ENCODE measurements at regions not wholly inside any gene's neighbourhood (a gene's known extent, or its start where the extent isn't known, plus 50 kb on each side); places are given as distances from the start of the nearest gene placed in this dataset.

DNA sequence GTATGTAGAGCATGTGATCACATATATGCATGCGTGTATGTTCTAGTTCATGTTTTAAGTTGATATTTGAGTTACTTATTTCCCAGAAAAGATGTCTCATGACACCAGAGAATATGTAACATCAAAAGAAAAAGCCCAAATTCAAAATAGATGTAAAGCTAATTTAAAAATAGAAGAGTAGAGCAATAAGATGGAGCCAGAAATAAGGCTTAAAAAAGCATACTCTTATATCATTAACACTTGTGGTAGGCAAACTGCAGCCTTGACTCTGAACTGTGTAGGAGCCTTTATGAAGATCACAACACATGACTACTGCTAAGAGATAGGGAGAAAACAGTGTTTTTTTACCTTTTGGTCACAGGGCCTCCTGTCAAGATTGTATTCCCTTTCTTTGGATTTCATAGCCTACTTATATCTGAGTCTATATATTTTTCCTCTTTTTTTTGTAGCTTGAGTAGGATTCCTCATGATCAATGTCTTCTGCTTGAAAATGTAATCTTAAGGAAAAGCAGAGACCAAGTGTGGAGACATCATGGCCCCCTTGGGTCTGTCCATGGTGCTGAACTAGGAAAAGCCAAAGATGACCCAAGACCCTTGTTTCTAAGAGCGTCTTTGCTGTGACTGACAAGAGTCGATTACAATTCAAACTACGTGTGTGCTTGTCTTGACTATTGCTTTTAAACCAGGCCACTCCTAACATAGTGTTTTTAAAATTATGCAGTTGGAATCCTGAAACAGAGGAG lies 390.4 kb downstream of the SHISA9 start:
- no peak for DNase-seq (ENCODE audit: low read depth)

DNA sequence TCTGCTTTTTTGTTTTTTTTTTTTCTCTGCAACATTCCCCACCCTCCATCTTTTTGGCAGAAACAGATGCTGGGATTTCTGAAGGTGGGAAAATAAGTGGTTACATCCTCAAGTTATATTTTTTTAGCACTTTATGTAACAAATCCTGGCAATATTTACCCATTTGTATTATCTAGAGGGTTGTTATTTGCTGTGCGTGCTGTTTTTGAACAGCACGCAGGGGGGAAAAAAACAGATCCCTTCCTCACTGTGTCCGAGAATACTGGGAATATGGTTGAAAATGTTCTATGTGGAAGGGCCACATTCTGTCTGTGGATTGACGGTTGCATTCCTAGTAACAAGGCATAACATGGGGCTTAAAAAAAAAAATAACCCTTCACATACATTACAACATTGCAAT lies 394.8 kb downstream of the SHISA9 start:
- no peak for DNase-seq (ENCODE audit: low read depth)

DNA sequence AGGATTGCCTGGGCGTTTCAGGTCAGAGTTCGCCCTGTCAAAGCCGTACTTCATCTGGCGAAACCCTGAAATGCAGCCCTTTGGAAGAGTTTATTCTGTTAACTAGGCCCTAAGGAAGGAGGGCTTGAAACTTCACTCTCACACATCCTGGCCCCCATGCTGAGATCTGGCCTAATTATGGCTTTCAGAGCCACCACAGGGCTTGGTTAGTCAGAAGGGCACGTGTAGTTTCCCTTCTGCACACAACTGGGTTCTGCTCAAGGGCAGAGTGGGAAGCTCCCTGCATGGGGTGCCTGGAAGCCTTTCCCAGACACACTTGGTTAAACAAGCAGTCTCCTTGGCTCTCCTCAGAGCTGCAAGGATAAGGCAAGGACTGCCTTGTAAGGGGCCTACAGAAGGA lies 397.3 kb downstream of the SHISA9 start:
- no peak for DNase-seq (ENCODE audit: low read depth)

DNA sequence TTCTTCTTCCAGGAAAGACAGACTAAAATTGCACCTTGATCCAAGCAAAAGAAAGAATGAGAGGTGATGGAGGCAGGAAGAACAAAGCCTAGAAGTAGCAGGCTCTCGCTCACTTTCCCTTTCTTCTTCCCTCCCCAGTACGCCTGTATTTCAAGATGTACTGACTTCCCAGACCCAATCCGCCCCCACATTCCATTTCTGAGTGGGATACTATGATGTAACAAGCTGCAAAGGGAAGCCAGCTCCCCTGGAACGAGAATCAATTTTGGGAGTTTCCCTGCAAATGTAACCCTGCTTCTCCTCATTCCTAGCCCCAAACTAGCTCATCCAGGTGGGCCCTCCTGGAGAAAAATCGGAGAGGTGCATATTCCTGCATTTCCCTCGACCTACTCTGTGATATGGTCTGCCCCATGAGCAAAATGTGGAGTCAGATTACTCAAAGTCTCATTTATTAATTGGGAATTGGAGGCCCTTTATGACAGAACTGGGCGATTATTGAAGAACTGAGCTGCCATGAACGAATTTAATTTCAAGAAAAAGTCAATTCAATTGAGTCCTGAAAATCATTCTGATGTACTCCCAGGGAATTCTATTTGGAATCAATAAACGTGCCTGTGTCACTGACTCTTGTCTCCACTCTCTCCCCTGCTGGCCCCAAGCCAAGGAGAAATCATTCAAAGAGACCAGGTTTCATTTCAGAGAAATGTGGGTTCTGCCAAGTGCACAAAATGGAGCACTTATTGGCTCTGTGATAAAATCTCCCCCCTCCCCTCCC lies 398.9 kb downstream of the SHISA9 start:
- DNase-seq (ENCODE audit: low read depth), result no peak

DNA sequence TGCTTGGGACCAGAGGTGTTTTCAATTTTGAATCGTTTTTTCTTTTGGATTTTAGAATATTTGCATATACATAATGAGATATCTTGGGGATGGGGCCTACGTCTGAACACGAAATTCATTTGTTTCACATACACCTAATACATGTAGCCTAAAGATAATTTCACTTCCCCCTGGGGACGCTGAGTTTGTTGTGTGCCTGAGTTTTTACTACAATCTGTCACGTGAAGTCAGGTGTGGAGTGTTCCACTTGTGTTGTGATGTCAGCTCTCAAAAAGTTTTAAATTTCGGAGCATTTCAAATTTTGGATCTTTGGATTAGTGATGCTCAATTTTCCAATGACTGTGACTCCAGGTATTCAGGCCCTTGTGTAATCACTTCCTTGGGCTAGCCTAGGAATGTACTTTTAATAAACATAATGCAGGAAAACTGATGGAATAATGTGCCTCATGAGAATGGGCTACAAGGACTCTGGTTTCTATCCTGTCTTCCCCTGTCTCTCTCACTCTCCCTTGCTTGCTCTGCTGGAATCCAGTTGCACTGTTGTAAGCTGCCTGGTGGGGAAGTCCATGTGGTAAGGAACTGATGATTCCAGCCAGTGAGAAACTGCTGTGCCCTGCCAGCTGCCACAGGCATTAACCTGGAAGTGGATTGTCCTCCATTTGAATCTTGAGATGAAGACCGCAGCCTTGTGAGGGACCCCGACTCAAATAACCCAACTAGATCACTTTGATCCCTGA lies 403.8 kb downstream of the SHISA9 start:
- DNase-seq (ENCODE audit: low read depth), result no peak

DNA sequence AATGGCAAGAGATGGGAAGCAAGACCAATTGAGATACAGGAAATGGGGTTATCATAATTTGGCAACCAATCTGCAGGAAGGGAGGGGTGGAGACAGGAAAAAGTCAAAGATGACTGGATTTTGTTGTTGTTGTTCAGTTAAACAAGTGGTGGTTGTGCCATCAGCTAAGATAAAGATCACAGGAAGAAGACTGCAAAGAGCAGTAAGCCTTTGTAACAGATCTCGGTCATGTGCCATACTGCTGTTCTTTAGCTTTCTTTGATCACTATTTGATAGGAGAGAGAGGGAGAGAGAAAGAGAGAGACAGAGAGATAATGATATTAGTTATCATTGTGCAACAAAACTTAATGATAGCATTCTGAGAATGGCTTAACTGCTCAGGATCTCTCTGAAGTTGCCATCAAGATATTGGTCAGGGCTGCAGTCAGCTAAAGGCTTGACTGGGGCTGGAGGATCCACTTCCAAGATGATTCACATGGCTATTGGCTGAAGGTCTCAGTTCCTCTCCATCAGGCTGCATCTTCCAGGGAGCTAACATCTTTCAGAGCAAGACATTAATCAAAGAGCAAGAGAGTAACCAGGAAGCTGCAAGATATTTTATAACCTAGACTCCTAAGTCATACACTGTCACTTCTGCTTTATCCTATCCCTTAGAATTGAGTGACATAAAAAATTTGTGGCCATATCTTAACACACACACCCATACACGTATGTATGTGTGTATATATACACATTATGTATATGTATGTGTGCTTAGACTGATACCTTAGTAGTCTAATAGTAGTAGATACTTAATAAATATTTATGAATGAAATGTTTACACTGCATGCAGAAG lies 405.0 kb downstream of the SHISA9 start:
- DNase-seq (ENCODE audit: low read depth), result no peak

DNA sequence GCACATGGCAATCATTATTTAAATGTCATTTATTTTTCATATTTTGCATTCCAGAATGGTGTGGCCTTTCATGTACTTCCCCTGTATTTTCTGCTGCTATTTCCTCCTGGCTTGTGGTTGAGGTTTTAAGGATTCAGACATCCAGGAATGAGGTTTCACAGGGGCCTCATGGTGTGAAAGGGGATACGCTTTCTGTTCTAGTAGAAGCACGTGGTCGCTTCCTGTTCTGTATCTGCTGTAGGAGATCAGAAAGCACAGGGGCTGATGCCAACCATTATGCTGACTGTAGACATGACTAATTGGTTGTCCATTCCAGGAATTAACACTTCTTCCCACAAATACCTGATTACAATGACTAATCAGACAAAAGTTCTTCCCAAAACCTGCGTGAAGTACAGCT lies 405.9 kb downstream of the SHISA9 start:
- no peak for DNase-seq (ENCODE audit: low read depth)

DNA sequence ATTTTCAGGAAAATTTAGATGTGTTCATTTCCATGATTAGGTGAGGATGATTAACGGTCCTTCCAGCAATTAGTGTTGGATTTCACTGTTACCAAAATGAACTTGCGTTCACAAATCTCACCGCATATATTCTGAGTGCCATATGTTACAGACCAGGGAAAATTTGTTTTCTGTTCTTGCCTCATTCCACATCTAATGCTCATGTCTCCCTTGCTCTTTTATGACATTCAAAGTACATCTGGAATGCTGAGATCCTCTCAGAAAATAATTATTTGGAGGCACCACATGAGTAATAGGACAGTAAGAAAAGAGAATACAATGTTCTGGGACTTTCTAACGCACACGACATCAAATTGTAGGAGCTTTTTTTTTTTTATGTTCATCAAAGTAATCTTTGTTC lies 406.5 kb downstream of the SHISA9 start:
- no peak for DNase-seq (ENCODE audit: low read depth)

DNA sequence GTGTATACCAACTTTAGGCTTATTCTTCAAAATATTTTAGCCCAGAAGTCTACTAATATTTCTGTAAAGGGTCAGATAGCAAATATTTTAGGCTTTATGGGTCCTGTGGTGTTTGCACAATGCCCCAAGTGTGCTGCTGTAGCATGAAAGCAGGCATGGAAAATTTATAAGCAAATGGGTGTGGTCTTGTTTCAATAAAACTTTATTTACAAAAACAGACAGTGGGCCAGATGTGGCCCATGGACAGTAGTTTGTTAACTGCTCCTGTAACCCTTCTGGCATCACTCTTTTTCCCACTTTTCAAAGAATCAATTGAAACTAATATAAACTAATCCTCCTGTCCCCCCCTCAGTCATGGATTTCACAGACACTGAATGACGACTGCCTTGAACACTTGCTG lies 410.7 kb downstream of the SHISA9 start:
- no peak for DNase-seq (ENCODE audit: low read depth)

DNA sequence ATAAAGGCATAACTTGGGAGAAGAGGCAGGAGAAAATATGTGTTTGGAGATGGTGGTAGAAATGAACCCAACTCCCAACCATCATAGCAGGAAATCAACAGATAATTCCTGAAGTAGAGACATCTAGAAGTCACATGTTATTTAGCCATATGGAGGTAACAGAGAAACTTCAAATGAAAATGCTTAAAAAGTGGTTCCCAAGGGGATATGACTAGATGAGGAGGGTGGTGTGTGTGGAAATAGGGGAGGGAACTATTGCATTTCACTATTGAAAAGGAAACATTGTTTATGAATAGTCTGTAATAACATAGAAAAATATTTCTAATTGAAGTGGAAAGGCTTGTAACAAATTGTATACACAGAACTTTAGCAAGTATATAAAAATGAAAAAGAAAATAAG lies 412.0 kb downstream of the SHISA9 start:
- DNase-seq (ENCODE audit: low read depth), result no peak

DNA sequence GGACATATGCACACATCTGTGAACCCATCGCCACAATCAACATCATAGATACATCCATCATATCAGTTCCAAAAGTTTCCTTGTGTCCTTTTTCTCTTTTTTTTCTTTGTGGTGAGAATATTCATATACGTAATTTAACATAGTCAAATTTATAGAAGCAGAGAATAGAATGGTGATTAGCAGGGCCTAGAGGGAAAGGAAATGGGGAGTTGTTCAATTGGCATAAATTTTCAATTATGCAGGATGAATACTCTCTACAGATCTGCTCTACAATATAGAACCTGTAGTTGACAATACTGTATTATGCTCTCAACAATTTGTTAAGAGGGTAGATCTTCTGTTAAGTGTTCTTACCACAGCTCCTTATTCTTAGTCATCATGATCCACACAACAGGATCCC lies 413.2 kb downstream of the SHISA9 start:
- no peak for DNase-seq (ENCODE audit: low read depth)

DNA sequence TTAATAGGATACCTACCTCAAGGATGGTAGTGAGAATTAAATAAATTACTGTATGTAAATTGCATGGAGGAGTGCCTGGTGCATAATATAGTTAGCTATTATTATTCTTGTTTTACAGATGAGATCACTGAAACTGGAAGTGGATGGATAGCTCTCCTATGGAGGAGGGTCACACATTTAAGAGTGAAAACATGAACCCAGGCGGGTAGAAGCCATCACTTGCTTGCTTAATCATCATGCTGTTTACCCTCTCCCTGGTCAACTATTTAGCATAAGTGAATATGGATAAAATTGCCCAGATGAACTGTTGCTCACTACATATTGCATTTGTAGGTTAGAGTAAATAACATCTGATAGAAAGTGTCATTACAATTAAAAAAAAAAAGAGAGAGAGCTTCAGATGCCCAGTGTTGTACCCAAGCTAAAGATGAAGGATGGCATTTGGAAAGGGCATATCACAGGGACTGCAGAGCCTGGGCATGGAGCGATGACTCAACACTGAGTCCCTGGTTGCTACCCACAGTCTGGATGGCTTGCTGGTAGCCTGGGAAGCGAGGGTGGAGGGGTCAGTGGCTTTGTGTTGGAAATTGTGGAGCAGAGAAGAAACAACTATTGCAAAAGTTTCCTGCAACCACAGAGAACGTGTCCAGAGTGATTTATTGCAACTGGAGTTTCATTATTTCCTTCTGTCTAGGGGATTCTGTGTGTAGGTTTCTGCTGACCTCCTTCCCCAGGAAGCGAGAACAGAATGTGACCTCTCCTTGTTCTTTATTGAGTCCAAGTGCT lies 414.4 kb downstream of the SHISA9 start:
- DNase-seq (ENCODE audit: low read depth), result no peak

DNA sequence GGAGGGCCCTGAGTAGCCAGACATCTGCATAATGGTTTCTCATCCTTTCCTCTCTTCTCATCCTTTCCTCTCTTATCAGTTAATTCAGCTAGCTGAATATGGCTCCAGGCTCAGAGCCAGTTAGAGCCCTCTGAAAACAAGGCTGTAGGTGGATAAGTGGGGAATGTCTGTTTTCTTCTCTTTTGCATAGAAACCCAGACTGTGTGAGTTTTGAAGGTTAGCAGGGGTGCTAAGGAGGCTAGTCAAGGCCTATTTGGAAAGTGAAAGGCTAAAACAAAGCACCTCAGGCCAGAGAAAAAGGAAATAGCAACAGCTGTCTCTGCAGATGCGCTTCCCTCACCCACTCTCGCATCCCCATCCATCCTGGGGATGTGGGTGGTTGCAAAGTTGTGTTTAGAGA lies 420.9 kb downstream of the SHISA9 start:
- DNase-seq (ENCODE audit: low read depth), result no peak

DNA sequence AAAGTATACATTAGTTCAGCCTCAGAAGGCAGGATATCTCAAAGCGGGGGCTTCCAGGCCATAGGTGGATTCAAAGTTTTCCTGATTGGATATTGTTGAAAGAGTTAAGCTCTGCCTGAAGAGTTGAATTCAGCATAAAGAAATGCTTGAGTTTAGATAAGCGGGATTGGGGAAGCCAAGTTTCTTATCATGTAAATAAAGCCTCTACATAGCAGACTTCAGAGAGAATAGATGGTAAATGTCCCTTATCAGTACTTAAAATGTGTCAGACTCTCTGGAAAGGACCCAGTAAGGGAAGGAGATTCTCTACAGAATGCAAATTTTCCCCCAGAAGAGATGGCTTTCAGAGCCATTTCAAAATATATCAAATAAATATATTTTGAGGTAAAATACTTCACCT lies 423.5 kb downstream of the SHISA9 start:
- no peak for DNase-seq (ENCODE audit: low read depth)

DNA sequence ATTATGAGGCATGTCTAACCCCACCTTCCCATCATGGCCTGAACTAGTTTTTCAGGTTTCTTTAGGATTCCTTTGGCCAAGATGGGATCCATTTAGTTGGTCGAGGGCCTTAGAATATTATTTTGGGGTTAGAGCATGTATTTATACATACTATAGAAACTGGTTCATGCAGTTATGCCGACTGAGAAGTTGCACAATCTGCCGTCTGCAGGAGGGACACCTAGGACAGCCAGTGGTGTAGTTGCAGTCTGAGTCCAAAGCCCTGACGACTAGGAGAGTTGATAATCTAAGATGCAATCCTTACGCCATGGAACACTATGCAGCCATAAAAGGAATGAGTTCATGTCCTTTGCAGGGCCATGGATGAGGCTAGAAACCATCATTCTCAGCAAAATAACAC lies 424.0 kb downstream of the SHISA9 start:
- no peak for DNase-seq (ENCODE audit: low read depth)

DNA sequence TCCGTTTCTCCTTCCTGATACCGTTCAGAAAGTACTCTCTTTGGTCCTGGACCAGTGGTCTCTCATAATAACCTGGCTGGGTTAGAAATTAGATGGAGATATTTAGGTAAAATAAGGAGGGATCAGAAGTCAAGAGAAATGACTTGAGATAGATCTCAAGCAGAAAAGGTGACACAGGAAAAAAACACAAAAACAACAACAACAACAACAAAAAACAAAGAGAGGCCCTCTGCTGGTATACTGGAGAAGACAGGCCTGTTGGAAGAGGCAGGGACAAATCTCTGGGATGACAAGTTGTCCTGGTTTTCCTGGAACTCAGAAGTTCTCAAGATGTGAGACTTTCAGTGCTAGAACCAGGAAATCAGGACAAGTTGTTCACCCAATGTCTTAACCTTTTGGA lies 430.5 kb downstream of the SHISA9 start:
- no peak for DNase-seq (ENCODE audit: low read depth)

DNA sequence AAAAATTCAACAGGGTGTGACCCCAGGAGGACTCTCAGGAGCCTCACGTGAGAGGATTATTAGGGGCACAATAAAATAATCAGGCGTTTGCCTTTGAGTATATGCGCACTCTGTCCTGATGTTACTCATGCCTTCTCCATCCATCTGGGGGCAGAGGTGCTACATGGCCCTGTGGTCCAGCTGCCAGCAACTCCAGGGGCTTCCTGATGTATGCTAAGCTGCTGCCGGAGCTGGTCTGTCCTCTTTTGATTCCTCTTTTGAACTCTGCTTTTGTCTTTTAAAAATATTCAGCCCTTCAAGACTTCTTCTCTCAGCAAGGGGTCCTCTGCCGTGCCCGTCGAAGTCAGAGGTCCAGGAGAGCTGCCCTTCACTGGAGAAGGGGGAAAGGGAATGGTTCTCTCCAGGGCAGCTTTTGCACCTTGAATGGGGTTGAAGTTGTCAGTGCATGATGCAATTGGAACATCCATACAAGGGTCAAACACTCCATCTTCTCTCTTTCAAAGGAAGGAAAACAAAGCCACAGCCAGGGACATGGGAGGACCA lies 431.4 kb downstream of the SHISA9 start:
- no peak for DNase-seq (ENCODE audit: low read depth)

DNA sequence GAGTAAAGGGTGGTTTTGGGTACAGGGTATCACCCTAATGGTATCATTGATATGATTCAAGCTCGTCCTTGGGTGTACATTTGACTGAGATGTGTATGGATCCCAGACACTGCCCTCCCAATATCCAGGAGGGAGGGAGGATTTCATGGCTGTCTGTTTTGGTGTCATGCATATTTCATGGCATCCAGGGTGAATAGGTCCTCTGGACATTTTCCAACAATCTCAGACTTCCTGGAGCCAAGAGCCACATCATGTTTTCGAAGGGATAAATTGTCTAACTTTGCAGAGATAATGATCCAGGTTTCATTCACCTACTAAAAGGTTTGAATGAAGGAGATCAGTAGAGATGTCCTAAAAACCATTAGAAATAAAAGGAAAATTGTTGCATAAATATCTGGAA lies 431.9 kb downstream of the SHISA9 start:
- no peak for DNase-seq (ENCODE audit: low read depth)

DNA sequence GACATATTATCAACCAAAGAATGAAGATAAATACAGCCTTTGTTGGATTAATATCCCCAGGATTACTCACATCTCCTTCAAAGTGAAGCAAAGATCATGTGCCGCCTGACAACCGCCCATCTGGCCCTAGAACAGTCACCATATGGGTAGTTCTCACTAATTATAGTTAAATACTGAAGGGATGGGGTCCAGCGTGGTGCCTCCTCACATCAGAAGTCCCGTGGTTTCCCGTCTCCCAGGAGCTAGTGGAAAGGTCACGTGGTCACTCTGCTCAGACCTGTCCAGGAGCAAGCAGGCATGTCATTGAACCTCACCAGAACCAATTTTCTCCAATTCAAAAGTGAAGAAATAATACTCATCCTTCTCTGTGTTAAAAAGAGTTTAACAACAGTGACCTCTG lies 434.5 kb downstream of the SHISA9 start:
- DNase-seq (ENCODE audit: low read depth), result no peak

DNA sequence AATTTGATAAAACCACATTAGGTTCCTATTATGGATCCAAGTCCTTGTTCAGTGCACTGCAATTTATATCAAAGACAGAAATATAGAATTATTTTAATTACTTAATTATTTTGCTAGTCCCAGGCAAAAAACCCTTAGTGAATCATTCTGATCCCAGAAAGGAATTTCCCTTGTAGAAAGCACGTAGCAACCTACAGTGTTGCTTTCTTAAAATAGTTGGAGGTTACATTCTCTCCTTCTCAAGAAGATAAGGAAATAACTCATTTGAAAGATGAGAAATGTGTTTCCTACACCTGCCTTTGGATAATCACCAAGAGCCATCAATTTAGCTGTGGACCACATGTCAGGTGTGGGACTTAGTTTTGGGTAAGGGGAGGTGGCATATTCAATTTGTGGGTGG lies 434.9 kb downstream of the SHISA9 start:
- DNase-seq (ENCODE audit: low read depth), result no peak
